Fibroblast of lung (primary cell): ENCODE measurements at regions not wholly inside any gene's neighbourhood (a gene's known extent, or its start where the extent isn't known, plus 50 kb on each side); places are given as distances from the start of the nearest gene placed in this dataset.

Experiments used
- DNase-seq, 2 donors: peaks; one replicate each; pipeline versions ENCODE4 v3.0.0 to v3.0.0-alpha.2; 2010; ENCODE audit warnings: low read depth in 2 of 2
- H2AFZ ChIP-seq: 2 replicates; pipeline ENCODE4 v1.5.1; 2012; ENCODE audit warnings: low read length, control low read depth, inconsistent platforms
- H3K27ac ChIP-seq: 2 replicates; pipeline ENCODE4 v1.5.1; 2011; ENCODE audit warnings: low read length, control low read depth; ENCODE audit not compliant: insufficient read depth
- H3K27me3 ChIP-seq: 2 replicates; pipeline ENCODE4 v1.5.1; 2011; ENCODE audit warnings: mild to moderate bottlenecking, low read length; ENCODE audit not compliant: control insufficient read depth, insufficient read depth
- H3K36me3 ChIP-seq: 2 replicates; pipeline ENCODE4 v1.5.1; 2011; ENCODE audit warnings: low read length; ENCODE audit not compliant: control insufficient read depth, insufficient read depth
- H3K4me1 ChIP-seq: 2 replicates; pipeline ENCODE4 v1.5.1; 2011; ENCODE audit warnings: low read length; ENCODE audit not compliant: control insufficient read depth, insufficient read depth; ENCODE audit errors: extremely low read depth
- H3K4me2 ChIP-seq: 2 replicates; pipeline ENCODE4 v1.5.1; 2011; ENCODE audit warnings: low read length, control low read depth; ENCODE audit not compliant: insufficient read depth; ENCODE audit errors: extremely low read depth
- H3K4me3 ChIP-seq, 4 experiments: fragments of 200-600 bp in 1 of 4; sonication (generic) in 1 of 4; replicated peaks in 1 of 4; 2 replicates each; pipeline ENCODE4 v1.5.1; 2011 to 2016; ENCODE audit warnings: low read length in 4 of 4, low read depth in 3 of 4, mild to moderate bottlenecking in 3 of 4, control low read depth in 2 of 4, inconsistent platforms in 1 of 4, mixed read lengths in 1 of 4; ENCODE audit not compliant: insufficient read depth in 1 of 4; ENCODE audit errors: control extremely low read depth in 1 of 4
- H3K79me2 ChIP-seq: 2 replicates; pipeline ENCODE4 v1.5.1; 2012; ENCODE audit warnings: mild to moderate bottlenecking, low read length, inconsistent platforms; ENCODE audit not compliant: control insufficient read depth, insufficient read depth
- H3K9ac ChIP-seq: 2 replicates; pipeline ENCODE4 v1.5.1; 2011; ENCODE audit warnings: mild to moderate bottlenecking, low read length, control low read depth; ENCODE audit not compliant: insufficient read depth
- H3K9me3 ChIP-seq: 2 replicates; pipeline ENCODE4 v1.5.1; 2012; ENCODE audit warnings: low read depth, low read length; ENCODE audit not compliant: control insufficient read depth, insufficient read depth
- H4K20me1 ChIP-seq: 2 replicates; pipeline ENCODE4 v1.5.1; 2011; ENCODE audit warnings: low read length; ENCODE audit not compliant: control insufficient read depth, insufficient read depth; ENCODE audit errors: extremely low read depth
- CTCF ChIP-seq, 2 donors: IDR thresholded peaks in 1 of 2; conservative IDR thresholded peaks in 1 of 2; 1 replicate in 1 of 2; 2 replicates in 1 of 2; pipeline ENCODE4 v1.5.1; 2011 to 2012; ENCODE audit warnings: low read length in 2 of 2, control low read depth in 1 of 2, inconsistent platforms in 1 of 2, low read depth in 1 of 2, mild to moderate bottlenecking in 1 of 2
- EZH2 ChIP-seq: IDR thresholded peaks from 2 replicates; pipeline ENCODE4 v1.5.1; 2012; ENCODE audit warnings: low read length, control low read depth, mild to moderate bottlenecking; ENCODE audit errors: missing control alignments

- no peaks in the 10 kb centered on the region for H3K4me1 ChIP-seq
- H3K36me3 ChIP-seq: no peaks in the 10 kb centered on the region
- TF ChIP-seq CTCF (conservative IDR thresholded peaks at IDR 0.05 in 1 of 2, IDR thresholded peaks at IDR 0.05 in 1 of 2; ENCODE audit: low read depth in 1 of 2, low read length in 2 of 2): no peak
- no peak for TF ChIP-seq EZH2
- no peak overlapping the region for H2AFZ ChIP-seq
- H3K9ac ChIP-seq: no peak overlapping the region
- H3K9me3 ChIP-seq: no peaks in the 10 kb centered on the region
- no peak overlapping the region for H3K27ac ChIP-seq
- H3K27me3 ChIP-seq: no peaks in the 10 kb centered on the region
- no peaks in the 10 kb centered on the region for H4K20me1 ChIP-seq
- no peaks in the 10 kb centered on the region for H3K79me2 ChIP-seq
- no peak overlapping the region for H3K4me3 ChIP-seq
- H3K4me2 ChIP-seq: no peak overlapping the region
- no peak for DNase-seq
Measured at GRCh38 chr7:138235207-138235606, 158.9 kb downstream of the AKR1D1 start.

GRCh38 chr7:138237995-138238394 is 161.7 kb downstream of the AKR1D1 start:
- H3K27me3 ChIP-seq: no peaks in the 10 kb centered on the region
- no peaks in the 10 kb centered on the region for H4K20me1 ChIP-seq
- H2AFZ ChIP-seq: no peak overlapping the region
- DNase-seq: no peak
- H3K4me1 ChIP-seq: no peaks in the 10 kb centered on the region
- no peak overlapping the region for H3K4me2 ChIP-seq
- TF ChIP-seq CTCF (conservative IDR thresholded peaks at IDR 0.05 in 1 of 2, IDR thresholded peaks at IDR 0.05 in 1 of 2; ENCODE audit: low read depth in 1 of 2, low read length in 2 of 2) (no peak), EZH2 (no peak)
- H3K79me2 ChIP-seq: no peaks in the 10 kb centered on the region
- H3K9me3 ChIP-seq: no peaks in the 10 kb centered on the region
- no peak overlapping the region for H3K4me3 ChIP-seq
- H3K36me3 ChIP-seq: no peaks in the 10 kb centered on the region
- no peak overlapping the region for H3K27ac ChIP-seq
- no peak overlapping the region for H3K9ac ChIP-seq

GRCh38 chr7:138238734-138239659 is 162.7 kb downstream of the AKR1D1 start:
- Histone ChIP-seq H3K4me2 (no peak overlapping the region), H4K20me1 (no peaks in the 10 kb centered on the region), H2AFZ (no peak overlapping the region), H3K27ac (no peak overlapping the region), H3K4me1 (no peaks in the 10 kb centered on the region), H3K36me3 (no peaks in the 10 kb centered on the region), H3K4me3 (no peak overlapping the region), H3K9me3 (no peaks in the 10 kb centered on the region), H3K9ac (no peak overlapping the region), H3K27me3 (no peaks in the 10 kb centered on the region), H3K79me2 (no peaks in the 10 kb centered on the region)
- TF ChIP-seq CTCF (conservative IDR thresholded peaks at IDR 0.05 in 1 of 2, IDR thresholded peaks at IDR 0.05 in 1 of 2; ENCODE audit: low read depth in 1 of 2, low read length in 2 of 2) (no peak), EZH2 (no peak)
- DNase-seq: peak; percentile 25 to 40
